Heart left ventricle (tissue), 16 donors: ENCODE measurements at regions not wholly inside any gene's neighbourhood (a gene's known extent, or its start where the extent isn't known, plus 50 kb on each side); places are given as distances from the start of the nearest gene placed in this dataset.

Source experiments
- ATAC-seq, 4 donors: fragments of 200-7000 bp; cut with Tn5 transposase; one replicate each; pipeline ENCODE4 v1.9.1; 2020 to 2022; ENCODE audit warnings: moderate library complexity in 4 of 4, mild to moderate bottlenecking in 3 of 4, moderate number of reproducible peaks in 1 of 4
- DNase-seq, 5 donors: peaks; one replicate each; pipeline ENCODE4 v3.0.0-alpha.2; 2020
- H3K27ac ChIP-seq, 12 donors: fragments of 200-600 bp; sonication (generic) in 4 of 12; one replicate each; pipeline versions ENCODE4 v1.5.0 to v1.8.0; 2016 to 2022; ENCODE audit warnings: mild to moderate bottlenecking in 2 of 12
- H3K27me3 ChIP-seq, 9 donors: fragments of 200-600 bp; sonication (generic) in 2 of 9; one replicate each; pipeline versions ENCODE4 v1.5.1 to v1.8.0; 2016 to 2022; ENCODE audit warnings: mild to moderate bottlenecking in 3 of 9
- H3K36me3 ChIP-seq, 9 donors: fragments of 200-600 bp; sonication (generic) in 2 of 9; one replicate each; pipeline versions ENCODE4 v1.5.0 to v1.8.0; 2018 to 2022; ENCODE audit warnings: mild to moderate bottlenecking in 2 of 9
- H3K4me1 ChIP-seq, 12 donors: fragments of 200-600 bp; sonication (generic) in 4 of 12; one replicate each; pipeline versions ENCODE4 v1.5.0 to v1.8.0; 2016 to 2022; ENCODE audit warnings: mild to moderate bottlenecking in 3 of 12
- H3K4me3 ChIP-seq, 12 donors: fragments of 200-600 bp; sonication (generic) in 4 of 12; one replicate each; pipeline versions ENCODE4 v1.5.0 to v1.8.0; 2017 to 2022; ENCODE audit warnings: mild to moderate bottlenecking in 9 of 12, moderate library complexity in 4 of 12
- H3K9me3 ChIP-seq, 12 donors: fragments of 200-600 bp; sonication (generic) in 4 of 12; one replicate each; pipeline versions ENCODE4 v1.5.0 to v1.8.0; 2016 to 2022; ENCODE audit warnings: mild to moderate bottlenecking in 1 of 12
- CTCF ChIP-seq, 12 donors: fragments of 200-600 bp; sonication (generic) in 4 of 12; IDR thresholded peaks; one replicate each; pipeline versions ENCODE4 v1.5.0 to v1.8.0; 2018 to 2022; ENCODE audit warnings: antibody characterized with exemption in 12 of 12, mild to moderate bottlenecking in 5 of 12
- POLR2A ChIP-seq, 2 donors: fragments of 450-650 bp; IDR thresholded peaks; one replicate each; pipeline ENCODE4 v1.6.1; 2017; ENCODE audit warnings: antibody characterized with exemption in 2 of 2, mild to moderate bottlenecking in 2 of 2, moderate library complexity in 2 of 2
- WGBS, 4 donors: extraction: QIAGEN DNeasy Blood & Tissue Kit in 2 of 4; methylation state at CpG; one replicate each; pipeline versions ENCODE4 v1.1.5 to v1.1.7; 2013 to 2018; 5-methylcytosine and 5-hydroxymethylcytosine counted together
- intact Hi-C, 10 donors: fragments of 100-400 bp; cut with DNase I; formaldehyde crosslinking; loops; one replicate each; pipeline versions ENCODE4 v1.11.1 to v1.14.2; 2022
- donor health status: ischemic (EF 13 %, LVEDD 7.1; RV severe dilation, severe dysfunction).
- donor health status: healthy with polysubstance abuse.
- donor health status: DM: no; HTN: yes; CAD: no.
- donor health status: DM: no; HTN: no; CAD: no.
- donor health status: ischemic (EF 25% LVEDD 6.9; RV normal size, moderate dysfunction).
- donor health status: ischemic (EF 25% LVEDD 5.7; RV mildly dilated, moderate dysfunction).
- donor health status: healthy.
- donor health status: DM: yes; HTN: yes; CAD: no.
- donor health status: ischemic (EF 35%, LVEDD 5.7; RV mildly dilated, moderate dysfunction).
- donor health status: nonischemic (EF 11% LVEDD 7.7; RV severe dilation, severe dysfunction).
- donor health status: DM: yes; HTN: yes; CAD: no.
- donor health status: PGD.
- donor health status: ischemic (EF 29% LVEDD 5.4; RV normal size, mild dysfunction).
- donor health status: nonischemic (EF 23%, LVEDD 6.1; RV moderate dilation, normal function).

GRCh38 chr4:159428975-159429692 is 326.3 kb downstream of the RAPGEF2 start:
- intact Hi-C loops: loop anchor here in 1 of 10 donors (5.0 kb wide), 1 partner anchor 77 kb away; no protein-coding TSS in a partner anchor
- TF ChIP-seq POLR2A (IDR thresholded peaks at IDR 0.05): no peak
- no peak for TF ChIP-seq CTCF (IDR thresholded peaks at IDR 0.05)
- WGBS, 4 donors: 12 to 25% (median 16%) methylated on average over 6 of the region's 6 CpGs
- no peaks in the 10 kb centered on the region for H3K27me3 ChIP-seq
- ATAC-seq (peak; percentile 76 to 81 (median 78)), DNase-seq (no peak)
- peak overlapping the region in 7 of 12 donors; percentile 20 to 69 (median 49) for H3K27ac ChIP-seq
- H3K9me3 ChIP-seq: no peaks in the 10 kb centered on the region
- H3K36me3 ChIP-seq: no peaks in the 10 kb centered on the region
- peak overlapping the region in 6 of 12 donors; percentile 5 to 39 (median 14) for H3K4me3 ChIP-seq
- H3K4me1 ChIP-seq: peaks cover 0 to 22% (median 11%) of the 10 kb centered on the region in 12 donors

DNA sequence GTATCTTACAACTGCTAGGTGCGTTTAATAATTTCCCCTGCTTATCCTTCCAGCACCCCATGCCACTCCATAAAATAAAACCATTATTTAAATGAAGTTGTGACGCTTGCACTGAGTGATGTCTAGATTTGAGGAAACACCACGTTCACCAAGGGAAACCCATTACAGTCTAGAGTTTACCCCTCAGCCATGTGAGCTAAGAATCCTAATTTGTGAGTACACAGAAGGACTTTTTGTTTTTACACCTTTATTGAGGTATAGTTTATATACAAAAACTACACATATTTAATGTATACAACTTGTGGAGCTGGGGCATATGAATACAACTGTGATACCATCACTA is 326.8 kb downstream of the RAPGEF2 start:
- Histone ChIP-seq H3K27me3 (no peaks in the 10 kb centered on the region), H3K4me3 (peak overlapping the region in 1 of 12 donors; percentile 20), H3K36me3 (no peaks in the 10 kb centered on the region), H3K9me3 (no peaks in the 10 kb centered on the region), H3K27ac (no peak overlapping the region), H3K4me1 (peaks cover 0 to 22% (median 11%) of the 10 kb centered on the region in 12 donors)
- 47 to 56% (median 54%) methylated on average over 3 of the region's 3 CpGs for WGBS, 4 donors
- DNase-seq (no peak), ATAC-seq (peak in 1 of 4 donors; percentile 20)
- intact Hi-C loops: loop anchor here in 1 of 10 donors (5.0 kb wide), 1 partner anchor 77 kb away; no protein-coding TSS in a partner anchor
- TF ChIP-seq POLR2A (IDR thresholded peaks at IDR 0.05) (no peak), CTCF (IDR thresholded peaks at IDR 0.05) (no peak)

DNA sequence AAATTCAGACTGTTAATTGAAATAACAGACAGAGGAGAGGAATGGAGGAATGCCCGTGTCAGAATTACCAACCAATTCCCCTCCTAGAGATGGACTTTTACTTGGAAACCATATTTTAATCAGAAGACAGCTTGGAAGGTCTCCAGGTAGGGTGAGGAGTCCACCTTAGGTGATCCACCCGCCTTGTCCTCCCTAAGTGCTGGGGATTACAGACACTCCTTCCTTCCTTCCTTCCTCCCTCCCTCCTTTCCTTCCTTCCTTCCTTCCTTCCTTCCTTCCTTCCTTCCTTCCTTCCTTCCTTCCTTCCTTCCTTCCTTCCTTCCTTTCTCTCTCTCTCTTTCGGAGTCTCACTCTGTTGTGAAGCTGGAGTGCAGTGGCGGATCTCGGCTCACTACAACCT is 328.0 kb downstream of the RAPGEF2 start:
- DNase-seq: no peak
- Histone ChIP-seq H3K27ac (no peak overlapping the region), H3K27me3 (no peaks in the 10 kb centered on the region), H3K4me1 (peaks cover 0 to 22% (median 13%) of the 10 kb centered on the region in 12 donors), H3K9me3 (no peaks in the 10 kb centered on the region), H3K4me3 (no peak overlapping the region), H3K36me3 (no peaks in the 10 kb centered on the region)
- WGBS, 4 donors: 87 to 94% (median 93%) methylated on average over 5 of the region's 5 CpGs
- TF ChIP-seq POLR2A (IDR thresholded peaks at IDR 0.05): no peak
- TF ChIP-seq CTCF (IDR thresholded peaks at IDR 0.05): no peak
- ATAC-seq: no peak
- intact Hi-C loops: no loop called here

- Histone ChIP-seq H3K4me1 (peaks cover 0 to 22% (median 14%) of the 10 kb centered on the region in 12 donors), H3K27ac (no peak overlapping the region), H3K4me3 (no peak overlapping the region), H3K9me3 (no peaks in the 10 kb centered on the region), H3K36me3 (no peaks in the 10 kb centered on the region), H3K27me3 (no peaks in the 10 kb centered on the region)
- TF ChIP-seq POLR2A (IDR thresholded peaks at IDR 0.05) (no peak), CTCF (IDR thresholded peaks at IDR 0.05) (no peak)
- DNase-seq (no peak), ATAC-seq (no peak)
- 58 to 71% (median 61%) methylated on average over 3 of the region's 3 CpGs for WGBS, 4 donors
- intact Hi-C loops: no loop called here
Measured at GRCh38 chr4:159432436-159432835, 329.6 kb downstream of the RAPGEF2 start.
